ENCODE measurements at regions not wholly inside any gene's neighbourhood (a gene's known extent, or its start where the extent isn't known, plus 50 kb on each side); places are given as distances from the start of the nearest gene placed in this dataset.

DNA sequence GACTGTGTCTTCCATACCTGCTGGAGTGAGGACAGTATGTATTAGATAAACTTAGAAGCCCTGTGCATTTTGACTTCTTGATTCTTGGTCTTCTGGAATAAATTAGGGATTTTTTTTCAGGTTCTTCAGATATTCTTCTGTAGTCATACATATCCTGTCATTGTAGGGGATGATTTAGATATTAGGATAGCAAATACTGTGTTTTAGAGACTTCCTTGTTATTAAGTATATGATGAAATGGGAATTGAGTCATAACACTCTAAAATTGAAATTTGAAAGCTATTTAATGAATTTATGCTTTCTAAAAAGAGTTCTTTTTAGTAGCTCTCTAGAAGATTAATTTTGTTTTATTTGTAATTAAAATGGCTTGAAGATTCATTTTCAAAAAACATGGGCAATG lies 371.5 kb upstream of the RGS6 start:
- TF ChIP-seq, protein P1, sequence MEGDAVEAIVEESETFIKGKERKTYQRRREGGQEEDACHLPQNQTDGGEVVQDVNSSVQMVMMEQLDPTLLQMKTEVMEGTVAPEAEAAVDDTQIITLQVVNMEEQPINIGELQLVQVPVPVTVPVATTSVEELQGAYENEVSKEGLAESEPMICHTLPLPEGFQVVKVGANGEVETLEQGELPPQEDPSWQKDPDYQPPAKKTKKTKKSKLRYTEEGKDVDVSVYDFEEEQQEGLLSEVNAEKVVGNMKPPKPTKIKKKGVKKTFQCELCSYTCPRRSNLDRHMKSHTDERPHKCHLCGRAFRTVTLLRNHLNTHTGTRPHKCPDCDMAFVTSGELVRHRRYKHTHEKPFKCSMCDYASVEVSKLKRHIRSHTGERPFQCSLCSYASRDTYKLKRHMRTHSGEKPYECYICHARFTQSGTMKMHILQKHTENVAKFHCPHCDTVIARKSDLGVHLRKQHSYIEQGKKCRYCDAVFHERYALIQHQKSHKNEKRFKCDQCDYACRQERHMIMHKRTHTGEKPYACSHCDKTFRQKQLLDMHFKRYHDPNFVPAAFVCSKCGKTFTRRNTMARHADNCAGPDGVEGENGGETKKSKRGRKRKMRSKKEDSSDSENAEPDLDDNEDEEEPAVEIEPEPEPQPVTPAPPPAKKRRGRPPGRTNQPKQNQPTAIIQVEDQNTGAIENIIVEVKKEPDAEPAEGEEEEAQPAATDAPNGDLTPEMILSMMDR (IDR thresholded peaks at IDR 0.05; ENCODE audit: low read depth, low read length, missing input control) = no peak
- TF ChIP-seq FOXA2 (IDR thresholded peaks at IDR 0.05) (no peak), HNF4G (IDR thresholded peaks at IDR 0.05) (no peak), TAF1 (conservative IDR thresholded peaks at IDR 0.05) (no peak), RAD21 (IDR thresholded peaks at IDR 0.05) (no peak)
- TF ChIP-seq, protein P2, sequence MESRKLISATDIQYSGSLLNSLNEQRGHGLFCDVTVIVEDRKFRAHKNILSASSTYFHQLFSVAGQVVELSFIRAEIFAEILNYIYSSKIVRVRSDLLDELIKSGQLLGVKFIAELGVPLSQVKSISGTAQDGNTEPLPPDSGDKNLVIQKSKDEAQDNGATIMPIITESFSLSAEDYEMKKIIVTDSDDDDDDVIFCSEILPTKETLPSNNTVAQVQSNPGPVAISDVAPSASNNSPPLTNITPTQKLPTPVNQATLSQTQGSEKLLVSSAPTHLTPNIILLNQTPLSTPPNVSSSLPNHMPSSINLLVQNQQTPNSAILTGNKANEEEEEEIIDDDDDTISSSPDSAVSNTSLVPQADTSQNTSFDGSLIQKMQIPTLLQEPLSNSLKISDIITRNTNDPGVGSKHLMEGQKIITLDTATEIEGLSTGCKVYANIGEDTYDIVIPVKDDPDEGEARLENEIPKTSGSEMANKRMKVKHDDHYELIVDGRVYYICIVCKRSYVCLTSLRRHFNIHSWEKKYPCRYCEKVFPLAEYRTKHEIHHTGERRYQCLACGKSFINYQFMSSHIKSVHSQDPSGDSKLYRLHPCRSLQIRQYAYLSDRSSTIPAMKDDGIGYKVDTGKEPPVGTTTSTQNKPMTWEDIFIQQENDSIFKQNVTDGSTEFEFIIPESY (IDR thresholded peaks at IDR 0.05) = no peak
- H3K27ac ChIP-seq (ENCODE audit: low read depth in 1 of 2, low read length in 2 of 2) = no peak overlapping the region
- no peak overlapping the region for H3K9ac ChIP-seq (ENCODE audit: low read depth in 1 of 2, low read length in 2 of 2)
- H3K9me3 ChIP-seq (ENCODE audit: control insufficient read depth in 4 of 4, low read length in 3 of 4) = no peaks in the 10 kb centered on the region
- no peak for DNase-seq (ENCODE audit: low spot score)
- no peaks in the 10 kb centered on the region for H3K27me3 ChIP-seq (ENCODE audit: control insufficient read depth in 4 of 4, insufficient read depth in 4 of 4, low read length in 3 of 4)
- H3K4me3 ChIP-seq (ENCODE audit: low read depth in 1 of 3, low read length in 3 of 3) = no peak overlapping the region
- no peaks in the 10 kb centered on the region for H3K36me3 ChIP-seq (ENCODE audit: control insufficient read depth in 4 of 4, insufficient read depth in 3 of 4, low read depth in 1 of 4, low read length in 3 of 4)
- H3K4me1 ChIP-seq (ENCODE audit: control insufficient read depth in 4 of 4, insufficient read depth in 4 of 4, low read length in 3 of 4) = peaks cover 0 to 3% (median 0%) of the 10 kb centered on the region in 4 donors

DNA sequence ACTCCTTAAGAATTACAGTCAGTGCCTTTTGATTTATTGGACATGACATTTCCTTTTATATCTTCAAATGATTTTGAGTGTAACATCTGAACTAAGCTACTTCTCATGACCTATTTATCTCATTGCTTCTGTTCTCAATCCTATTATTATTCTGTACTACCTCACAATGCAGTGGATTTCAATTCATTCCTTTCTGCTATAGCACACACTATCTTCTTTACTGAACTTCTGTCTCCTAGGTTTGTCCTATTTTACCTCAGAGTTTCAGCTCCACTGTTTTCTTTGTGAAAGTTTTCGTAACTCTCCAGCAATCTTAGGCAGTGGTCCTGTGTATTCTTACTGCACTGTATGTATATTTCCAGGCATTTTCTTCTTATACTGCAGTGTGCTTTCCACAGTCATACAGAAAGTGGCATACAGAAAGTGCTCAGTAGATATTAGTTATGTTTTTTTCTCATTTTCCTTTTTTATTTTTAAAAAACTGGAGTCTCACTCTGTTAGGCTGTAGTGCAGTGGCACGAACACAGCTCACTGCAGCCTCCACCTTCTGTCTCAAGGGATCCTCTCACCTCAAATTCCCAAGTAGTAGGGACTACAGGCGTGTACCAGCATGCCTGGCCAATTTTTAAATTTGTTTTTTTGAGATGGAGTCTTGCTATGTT lies 368.6 kb upstream of the RGS6 start:
- no peaks in the 10 kb centered on the region for H3K27me3 ChIP-seq (ENCODE audit: control insufficient read depth in 4 of 4, insufficient read depth in 4 of 4, low read length in 3 of 4)
- WGBS = 62% methylated on average over 3 of the region's 3 CpGs
- no peak for DNase-seq (ENCODE audit: low spot score)
- TF ChIP-seq, protein P3, sequence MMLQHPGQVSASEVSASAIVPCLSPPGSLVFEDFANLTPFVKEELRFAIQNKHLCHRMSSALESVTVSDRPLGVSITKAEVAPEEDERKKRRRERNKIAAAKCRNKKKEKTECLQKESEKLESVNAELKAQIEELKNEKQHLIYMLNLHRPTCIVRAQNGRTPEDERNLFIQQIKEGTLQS (IDR thresholded peaks at IDR 0.05) = no peak
- TF ChIP-seq FOXA1 (IDR thresholded peaks at IDR 0.05) (no peak), TAF1 (conservative IDR thresholded peaks at IDR 0.05) (no peak), GABPA (IDR thresholded peaks at IDR 0.05 in 1 of 2, conservative IDR thresholded peaks at IDR 0.05 in 1 of 2) (no peak), RXRA (IDR thresholded peaks at IDR 0.05) (no peak), JUND (IDR thresholded peaks at IDR 0.05) (no peak), EGR1 (IDR thresholded peaks at IDR 0.05; ENCODE audit: low read depth in 2 of 2) (no peak), YY1 (IDR thresholded peaks at IDR 0.05) (no peak), RAD21 (IDR thresholded peaks at IDR 0.05) (no peak), HNF4G (IDR thresholded peaks at IDR 0.05) (no peak), MAX (IDR thresholded peaks at IDR 0.05) (no peak), NR2F2 (IDR thresholded peaks at IDR 0.05) (no peak), SP1 (IDR thresholded peaks at IDR 0.05) (no peak), FOXA2 (IDR thresholded peaks at IDR 0.05) (no peak), HNF4A (conservative IDR thresholded peaks at IDR 0.05) (no peak)
- TF ChIP-seq, protein P2 (IDR thresholded peaks at IDR 0.05) = no peak
- TF ChIP-seq, protein P4, sequence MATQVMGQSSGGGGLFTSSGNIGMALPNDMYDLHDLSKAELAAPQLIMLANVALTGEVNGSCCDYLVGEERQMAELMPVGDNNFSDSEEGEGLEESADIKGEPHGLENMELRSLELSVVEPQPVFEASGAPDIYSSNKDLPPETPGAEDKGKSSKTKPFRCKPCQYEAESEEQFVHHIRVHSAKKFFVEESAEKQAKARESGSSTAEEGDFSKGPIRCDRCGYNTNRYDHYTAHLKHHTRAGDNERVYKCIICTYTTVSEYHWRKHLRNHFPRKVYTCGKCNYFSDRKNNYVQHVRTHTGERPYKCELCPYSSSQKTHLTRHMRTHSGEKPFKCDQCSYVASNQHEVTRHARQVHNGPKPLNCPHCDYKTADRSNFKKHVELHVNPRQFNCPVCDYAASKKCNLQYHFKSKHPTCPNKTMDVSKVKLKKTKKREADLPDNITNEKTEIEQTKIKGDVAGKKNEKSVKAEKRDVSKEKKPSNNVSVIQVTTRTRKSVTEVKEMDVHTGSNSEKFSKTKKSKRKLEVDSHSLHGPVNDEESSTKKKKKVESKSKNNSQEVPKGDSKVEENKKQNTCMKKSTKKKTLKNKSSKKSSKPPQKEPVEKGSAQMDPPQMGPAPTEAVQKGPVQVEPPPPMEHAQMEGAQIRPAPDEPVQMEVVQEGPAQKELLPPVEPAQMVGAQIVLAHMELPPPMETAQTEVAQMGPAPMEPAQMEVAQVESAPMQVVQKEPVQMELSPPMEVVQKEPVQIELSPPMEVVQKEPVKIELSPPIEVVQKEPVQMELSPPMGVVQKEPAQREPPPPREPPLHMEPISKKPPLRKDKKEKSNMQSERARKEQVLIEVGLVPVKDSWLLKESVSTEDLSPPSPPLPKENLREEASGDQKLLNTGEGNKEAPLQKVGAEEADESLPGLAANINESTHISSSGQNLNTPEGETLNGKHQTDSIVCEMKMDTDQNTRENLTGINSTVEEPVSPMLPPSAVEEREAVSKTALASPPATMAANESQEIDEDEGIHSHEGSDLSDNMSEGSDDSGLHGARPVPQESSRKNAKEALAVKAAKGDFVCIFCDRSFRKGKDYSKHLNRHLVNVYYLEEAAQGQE (IDR thresholded peaks at IDR 0.05) = no peak
- TF ChIP-seq, protein P1 (IDR thresholded peaks at IDR 0.05; ENCODE audit: low read depth, low read length, missing input control) = no peak
- H3K9me3 ChIP-seq (ENCODE audit: control insufficient read depth in 4 of 4, low read length in 3 of 4) = no peaks in the 10 kb centered on the region
- no peak overlapping the region for H3K27ac ChIP-seq (ENCODE audit: low read depth in 1 of 2, low read length in 2 of 2)
- H3K4me1 ChIP-seq (ENCODE audit: control insufficient read depth in 4 of 4, insufficient read depth in 4 of 4, low read length in 3 of 4) = peaks cover 0 to 2% (median 0%) of the 10 kb centered on the region in 4 donors
- no peaks in the 10 kb centered on the region for H3K36me3 ChIP-seq (ENCODE audit: control insufficient read depth in 4 of 4, insufficient read depth in 3 of 4, low read depth in 1 of 4, low read length in 3 of 4)
- no peak overlapping the region for H3K4me3 ChIP-seq (ENCODE audit: low read depth in 1 of 3, low read length in 3 of 3)
- H3K9ac ChIP-seq (ENCODE audit: low read depth in 1 of 2, low read length in 2 of 2) = no peak overlapping the region
